Endothelial cell of umbilical vein (primary cell): ENCODE measurements at regions not wholly inside any gene's neighbourhood (a gene's known extent, or its start where the extent isn't known, plus 50 kb on each side); places are given as distances from the start of the nearest gene placed in this dataset.

Experiments used
- BruUV-seq: library from RNA; stranded (reverse); fragments of 400-500 nt; replicated peaks from 2 replicates; lab custom pipeline; 2021; lab: Mats Ljungman, UMichigan
- CTCF ChIA-PET: fragments of 300-600, 350-600 bp; sonication (Branson Sonifier 250); formaldehyde crosslinking; loops from one replicate; lab custom pipeline; 2021; ENCODE audit warnings: antibody characterized with exemption, inconsistent platforms; lab: Charles Lee
- POLR2A ChIA-PET: fragments of 300-600, 350-600 bp; sonication (Branson Sonifier 250); formaldehyde crosslinking; loops from one replicate; lab custom pipeline; 2021; ENCODE audit warnings: antibody characterized with exemption, inconsistent platforms; lab: Charles Lee
- DNase-seq: peaks from one replicate; pipeline ENCODE4 v3.0.0-alpha.2; 2011; ENCODE audit warnings: low read depth, low spot score
- FAIRE-seq: peaks from 2 replicates; lab custom pipeline; 2011; peaks lifted over from hg19 to GRCh38; lab: Jason Lieb, UNC
- H2AFZ ChIP-seq: 2 replicates; pipeline ENCODE4 v1.6.0; 2012; ENCODE audit warnings: low read depth, low read length, control low read depth, inconsistent platforms
- H3K27ac ChIP-seq: 2 replicates; pipeline ENCODE4 v1.5.1; 2011; ENCODE audit warnings: low read depth, mild to moderate bottlenecking, control low read depth, low read length, moderate library complexity; ENCODE audit not compliant: insufficient read depth
- H3K27me3 ChIP-seq, 2 experiments: 2 replicates each; pipeline versions ENCODE4 v1.6.0 to v1.6.1; 2011; ENCODE audit warnings: low read length in 2 of 2, mixed read lengths in 1 of 2; ENCODE audit not compliant: control insufficient read depth in 2 of 2, insufficient read depth in 2 of 2
- H3K36me3 ChIP-seq, 2 experiments: 2 replicates in 1 of 2; 3 replicates in 1 of 2; pipeline ENCODE4 v1.5.1; 2011; ENCODE audit warnings: low read length in 2 of 2, mild to moderate bottlenecking in 1 of 2, moderate library complexity in 1 of 2; ENCODE audit not compliant: control insufficient read depth in 2 of 2, insufficient read depth in 2 of 2; ENCODE audit errors: extremely low read depth in 1 of 2
- H3K4me1 ChIP-seq: 3 replicates; pipeline ENCODE4 v1.5.1; 2011; ENCODE audit warnings: mild to moderate bottlenecking, low read length; ENCODE audit not compliant: control insufficient read depth, insufficient read depth; ENCODE audit errors: extremely low read depth
- H3K4me2 ChIP-seq: 2 replicates; pipeline ENCODE4 v1.6.1; 2011; ENCODE audit warnings: low read length, control low read depth, mixed read lengths; ENCODE audit not compliant: insufficient read depth
- H3K4me3 ChIP-seq, 3 experiments: fragments of 200-600 bp in 1 of 3; sonication (generic), shearing (Covaris generic) in 1 of 3; replicated peaks in 1 of 3; 2 replicates each; pipeline ENCODE4 v1.5.1; 2011 to 2016; ENCODE audit warnings: control low read depth in 3 of 3, low read length in 3 of 3, mild to moderate bottlenecking in 2 of 3, inconsistent platforms in 1 of 3, low read depth in 1 of 3, moderate library complexity in 1 of 3; ENCODE audit not compliant: insufficient read depth in 1 of 3
- H3K79me2 ChIP-seq: 2 replicates; pipeline ENCODE4 v1.6.0; 2012; ENCODE audit warnings: low read length, inconsistent platforms; ENCODE audit not compliant: control insufficient read depth, insufficient read depth
- H3K9ac ChIP-seq: replicated peaks from 2 replicates; pipeline ENCODE3; 2011; ENCODE audit warnings: low read length, control low read depth; ENCODE audit not compliant: insufficient read depth; ENCODE audit errors: extremely low read depth
- H3K9me1 ChIP-seq: replicated peaks from 3 replicates; pipeline ENCODE4 v1.6.0; 2011; ENCODE audit warnings: mild to moderate bottlenecking, low read length; ENCODE audit not compliant: control insufficient read depth, insufficient read depth; ENCODE audit errors: extremely low read depth
- H3K9me3 ChIP-seq: replicated peaks from 2 replicates; pipeline ENCODE4 v1.5.1; 2012; ENCODE audit warnings: low read length, inconsistent platforms; ENCODE audit not compliant: control insufficient read depth, insufficient read depth
- H4K20me1 ChIP-seq: replicated peaks from 2 replicates; pipeline ENCODE3; 2011; ENCODE audit warnings: mild to moderate bottlenecking, low read length; ENCODE audit not compliant: control insufficient read depth, insufficient read depth; ENCODE audit errors: extremely low read depth
- CTCF ChIP-seq, 2 donors: IDR thresholded peaks; 1 replicate in 1 of 2; 2 replicates in 1 of 2; pipeline ENCODE4 v1.5.1; 2011; ENCODE audit warnings: low read length in 2 of 2, mild to moderate bottlenecking in 2 of 2, moderate library complexity in 2 of 2, control low read depth in 1 of 2, inconsistent platforms in 1 of 2, low read depth in 1 of 2; ENCODE audit not compliant: insufficient read depth in 1 of 2; ENCODE audit errors: extremely low read depth in 1 of 2
- EZH2 ChIP-seq: IDR thresholded peaks from 2 replicates; pipeline ENCODE4 v1.6.1; 2012; ENCODE audit warnings: borderline replicate concordance, low read depth, mild to moderate bottlenecking, moderate library complexity, low read length, inconsistent platforms; ENCODE audit not compliant: severe bottlenecking
- FOS ChIP-seq: IDR thresholded peaks from 2 replicates; pipeline ENCODE4 v1.6.1; 2011; ENCODE audit warnings: mild to moderate bottlenecking, low read length, moderate library complexity, borderline replicate concordance; ENCODE audit not compliant: insufficient read depth
- GATA2 ChIP-seq: IDR thresholded peaks from 2 replicates; pipeline ENCODE4 v1.7.0; 2011; ENCODE audit warnings: low read depth, mild to moderate bottlenecking, moderate library complexity, mixed read lengths, low read length; ENCODE audit not compliant: insufficient read length, insufficient read depth
- JUN ChIP-seq: IDR thresholded peaks from 2 replicates; pipeline ENCODE4 v1.6.1; 2011; ENCODE audit warnings: borderline replicate concordance, low read depth; ENCODE audit not compliant: insufficient read length, insufficient read depth
- MAX ChIP-seq: IDR thresholded peaks from 2 replicates; pipeline ENCODE4 v1.6.1; 2011; ENCODE audit not compliant: insufficient read depth, insufficient read length
- MYC ChIP-seq: IDR thresholded peaks from one replicate; pipeline ENCODE4 v1.6.1; 2011; ENCODE audit warnings: mild to moderate bottlenecking, low read depth, low read length
- POLR2AphosphoS5 ChIP-seq: IDR thresholded peaks from 2 replicates; pipeline ENCODE4 v1.6.1; 2012; ENCODE audit warnings: low read depth, mild to moderate bottlenecking, control low read depth, low read length, moderate library complexity; ENCODE audit not compliant: insufficient read depth
- dilution Hi-C: fragments of 300-500 bp; cut with MboI; formaldehyde crosslinking; loops from one replicate; pipeline ENCODE4 v1.15.0; 2019; ENCODE audit warnings: low sequenced_read_pairs; ENCODE audit not compliant: extremely low pct_ligation_motif_present
- intact Hi-C: fragments of 100-400 bp; cut with micrococcal nuclease; formaldehyde crosslinking; loops from one replicate; pipeline ENCODE4 v1.10.0; 2022

- H2AFZ ChIP-seq, result no peak overlapping the region
- no peaks in the 10 kb centered on the region for H3K9me1 ChIP-seq
- POLR2A ChIA-PET, result no interaction called here
- CTCF ChIA-PET, result no interaction called here
- FAIRE-seq (no peak), DNase-seq (no peak)
- no peaks in the 10 kb centered on the region for H3K36me3 ChIP-seq
- no peak overlapping the region for H3K9ac ChIP-seq
- dilution Hi-C loops, result no loop called here
- H3K4me1 ChIP-seq, result peaks cover 5% of the 10 kb centered on the region
- TF ChIP-seq CTCF (IDR thresholded peaks at IDR 0.05; ENCODE audit: extremely low read depth in 1 of 2, insufficient read depth in 1 of 2, low read depth in 1 of 2, low read length in 2 of 2), result no peak
- no peak for TF ChIP-seq POLR2AphosphoS5
- TF ChIP-seq EZH2, result no peak
- no peak for TF ChIP-seq MAX
- no peak for TF ChIP-seq MYC
- no peak for TF ChIP-seq FOS
- TF ChIP-seq GATA2, result no peak
- no peak for TF ChIP-seq JUN
- intact Hi-C loops, result no loop called here
- BruUV-seq, result no TSS peak
- H3K9me3 ChIP-seq, result no peaks in the 10 kb centered on the region
- no peak overlapping the region for H3K4me2 ChIP-seq
- no peaks in the 10 kb centered on the region for H3K79me2 ChIP-seq
- no peaks in the 10 kb centered on the region for H4K20me1 ChIP-seq
- H3K27me3 ChIP-seq, result no peaks in the 10 kb centered on the region
- no peak overlapping the region for H3K27ac ChIP-seq
- H3K4me3 ChIP-seq, result no peak overlapping the region
Observed at GRCh38 chr10:43979551-43979950, 330.9 kb upstream of the ZNF32 start.
